Spleen (tissue), 7 donors: ENCODE measurements at regions not wholly inside any gene's neighbourhood (a gene's known extent, or its start where the extent isn't known, plus 50 kb on each side); places are given as distances from the start of the nearest gene placed in this dataset.

Source experiments
- POLR2A ChIP-seq, 3 donors: fragments of 450-650 bp; IDR thresholded peaks; one replicate each; pipeline ENCODE4 v1.5.1; 2017; ENCODE audit warnings: antibody characterized with exemption in 3 of 3, mild to moderate bottlenecking in 1 of 3
- POLR2AphosphoS5 ChIP-seq, 3 donors: sonication (generic); formaldehyde crosslinking; IDR thresholded peaks; one replicate each; pipeline ENCODE4 v1.5.1; 2017; ENCODE audit warnings: antibody characterized with exemption in 3 of 3
- TF ChIP-seq, protein P1 (sequence below), 11 experiments: fragments of 200-600 bp in 7 of 11; fragments of 450-650 bp in 4 of 11; sonication (generic) in 4 of 11; IDR thresholded peaks in 8 of 11; conservative IDR thresholded peaks in 3 of 11; 1 replicate in 7 of 11; 2 replicates in 4 of 11; pipeline versions ENCODE4 v1.4.0 to v1.8.0; 2016 to 2021; ENCODE audit warnings: antibody characterized with exemption in 11 of 11, inconsistent platforms in 4 of 11, mild to moderate bottlenecking in 1 of 11
- donor health status: DM: no; HTN: no; CAD: no; lungs with moderate emphysema.
- donor health status: DM: no; HTN: no; CAD: no.
- donor health status: DM: no; HTN: no; CAD: no.

DNA sequence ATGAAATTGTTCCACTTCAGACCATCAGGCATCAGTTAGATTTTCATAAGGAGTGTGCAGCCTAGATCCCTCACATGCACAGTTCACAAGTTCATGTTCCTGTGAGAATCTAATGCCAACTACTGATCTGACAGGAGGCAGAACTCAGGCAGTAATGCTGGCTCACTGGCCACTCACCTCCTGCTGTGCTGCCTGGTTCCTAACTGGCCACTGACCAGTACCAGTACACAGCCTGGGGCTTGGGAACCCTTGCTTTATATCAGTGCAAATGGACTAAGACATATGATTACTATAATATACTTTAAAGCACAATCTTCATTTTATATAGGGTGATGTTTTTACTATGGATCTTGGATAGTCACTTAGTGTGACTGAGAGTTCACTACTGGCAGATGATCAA, 259.2 kb downstream of the SLCO4C1 start:
- TF ChIP-seq, protein P1, sequence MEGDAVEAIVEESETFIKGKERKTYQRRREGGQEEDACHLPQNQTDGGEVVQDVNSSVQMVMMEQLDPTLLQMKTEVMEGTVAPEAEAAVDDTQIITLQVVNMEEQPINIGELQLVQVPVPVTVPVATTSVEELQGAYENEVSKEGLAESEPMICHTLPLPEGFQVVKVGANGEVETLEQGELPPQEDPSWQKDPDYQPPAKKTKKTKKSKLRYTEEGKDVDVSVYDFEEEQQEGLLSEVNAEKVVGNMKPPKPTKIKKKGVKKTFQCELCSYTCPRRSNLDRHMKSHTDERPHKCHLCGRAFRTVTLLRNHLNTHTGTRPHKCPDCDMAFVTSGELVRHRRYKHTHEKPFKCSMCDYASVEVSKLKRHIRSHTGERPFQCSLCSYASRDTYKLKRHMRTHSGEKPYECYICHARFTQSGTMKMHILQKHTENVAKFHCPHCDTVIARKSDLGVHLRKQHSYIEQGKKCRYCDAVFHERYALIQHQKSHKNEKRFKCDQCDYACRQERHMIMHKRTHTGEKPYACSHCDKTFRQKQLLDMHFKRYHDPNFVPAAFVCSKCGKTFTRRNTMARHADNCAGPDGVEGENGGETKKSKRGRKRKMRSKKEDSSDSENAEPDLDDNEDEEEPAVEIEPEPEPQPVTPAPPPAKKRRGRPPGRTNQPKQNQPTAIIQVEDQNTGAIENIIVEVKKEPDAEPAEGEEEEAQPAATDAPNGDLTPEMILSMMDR (IDR thresholded peaks at IDR 0.05 in 8 of 11, conservative IDR thresholded peaks at IDR 0.05 in 3 of 11), result no peak
- no peak for TF ChIP-seq POLR2A (IDR thresholded peaks at IDR 0.05)
- TF ChIP-seq POLR2AphosphoS5 (IDR thresholded peaks at IDR 0.05), result no peak
